GM20000 (cell line): ENCODE measurements at regions not wholly inside any gene's neighbourhood (a gene's known extent, or its start where the extent isn't known, plus 50 kb on each side); places are given as distances from the start of the nearest gene placed in this dataset.

Experiments
- DNase-seq: peaks from one replicate; pipeline ENCODE4 v3.0.0; 2012; ENCODE audit warnings: low spot score
- TF ChIP-seq, protein P1 (sequence below): IDR thresholded peaks from 2 replicates; pipeline ENCODE4 v1.5.1; 2012; ENCODE audit warnings: mild to moderate bottlenecking, control low read depth; ENCODE audit errors: extremely low read depth, missing control alignments

DNA sequence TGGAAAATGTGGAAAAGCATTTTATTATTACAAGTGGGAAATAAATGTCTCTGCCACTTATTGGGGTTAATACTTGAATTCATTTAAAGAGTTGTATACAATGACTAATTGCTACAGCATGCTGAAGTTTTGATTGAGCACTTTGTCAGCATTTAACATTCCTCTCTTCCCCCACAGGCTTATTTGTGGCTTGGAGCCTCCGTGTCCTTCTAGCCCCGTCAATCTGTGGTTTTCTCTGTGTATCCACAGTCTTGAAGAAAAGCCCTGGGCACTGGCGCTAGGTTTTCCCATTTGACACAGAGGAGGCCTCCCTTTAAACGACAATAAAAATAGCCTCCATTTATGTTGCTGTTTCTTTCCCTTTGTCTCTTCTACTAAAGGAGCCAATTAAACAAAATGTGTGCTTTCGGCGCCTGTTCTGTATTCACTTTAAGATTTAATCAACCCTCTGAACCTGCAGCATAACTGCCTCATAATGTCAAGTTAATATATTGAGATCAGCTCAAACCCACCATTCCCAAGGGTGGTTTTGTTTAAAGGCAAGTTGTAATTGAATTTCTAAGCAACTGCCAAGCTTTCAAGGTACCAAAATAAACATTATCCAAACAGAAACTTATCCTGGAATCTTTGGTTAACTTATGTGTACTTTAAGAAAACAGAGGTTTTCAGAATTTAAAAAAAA is 92.9 kb upstream of the ADRA1D start:
- DNase-seq = no peak
- TF ChIP-seq, protein P1, sequence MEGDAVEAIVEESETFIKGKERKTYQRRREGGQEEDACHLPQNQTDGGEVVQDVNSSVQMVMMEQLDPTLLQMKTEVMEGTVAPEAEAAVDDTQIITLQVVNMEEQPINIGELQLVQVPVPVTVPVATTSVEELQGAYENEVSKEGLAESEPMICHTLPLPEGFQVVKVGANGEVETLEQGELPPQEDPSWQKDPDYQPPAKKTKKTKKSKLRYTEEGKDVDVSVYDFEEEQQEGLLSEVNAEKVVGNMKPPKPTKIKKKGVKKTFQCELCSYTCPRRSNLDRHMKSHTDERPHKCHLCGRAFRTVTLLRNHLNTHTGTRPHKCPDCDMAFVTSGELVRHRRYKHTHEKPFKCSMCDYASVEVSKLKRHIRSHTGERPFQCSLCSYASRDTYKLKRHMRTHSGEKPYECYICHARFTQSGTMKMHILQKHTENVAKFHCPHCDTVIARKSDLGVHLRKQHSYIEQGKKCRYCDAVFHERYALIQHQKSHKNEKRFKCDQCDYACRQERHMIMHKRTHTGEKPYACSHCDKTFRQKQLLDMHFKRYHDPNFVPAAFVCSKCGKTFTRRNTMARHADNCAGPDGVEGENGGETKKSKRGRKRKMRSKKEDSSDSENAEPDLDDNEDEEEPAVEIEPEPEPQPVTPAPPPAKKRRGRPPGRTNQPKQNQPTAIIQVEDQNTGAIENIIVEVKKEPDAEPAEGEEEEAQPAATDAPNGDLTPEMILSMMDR = no peak

DNA sequence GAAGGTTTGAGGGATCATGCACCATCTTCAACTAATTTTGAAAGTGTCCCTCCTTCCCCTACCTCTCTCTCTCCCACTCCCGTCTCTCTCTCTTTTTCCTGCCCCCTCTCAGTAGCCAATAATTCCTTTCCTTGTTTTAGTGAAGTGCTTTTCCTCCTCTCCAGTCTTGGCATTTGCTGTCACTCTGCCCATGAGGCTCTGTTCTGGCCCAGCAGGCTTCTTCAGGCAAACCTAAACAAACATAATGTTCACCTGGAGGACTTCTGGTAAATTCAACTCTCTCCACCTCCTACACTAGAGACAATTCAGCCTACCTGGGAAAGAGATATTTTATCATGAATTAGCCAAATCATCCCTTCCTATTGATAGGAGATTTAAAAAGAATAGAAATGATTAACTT is 86.6 kb upstream of the ADRA1D start:
- TF ChIP-seq, protein P1 = no peak
- no peak for DNase-seq

DNA sequence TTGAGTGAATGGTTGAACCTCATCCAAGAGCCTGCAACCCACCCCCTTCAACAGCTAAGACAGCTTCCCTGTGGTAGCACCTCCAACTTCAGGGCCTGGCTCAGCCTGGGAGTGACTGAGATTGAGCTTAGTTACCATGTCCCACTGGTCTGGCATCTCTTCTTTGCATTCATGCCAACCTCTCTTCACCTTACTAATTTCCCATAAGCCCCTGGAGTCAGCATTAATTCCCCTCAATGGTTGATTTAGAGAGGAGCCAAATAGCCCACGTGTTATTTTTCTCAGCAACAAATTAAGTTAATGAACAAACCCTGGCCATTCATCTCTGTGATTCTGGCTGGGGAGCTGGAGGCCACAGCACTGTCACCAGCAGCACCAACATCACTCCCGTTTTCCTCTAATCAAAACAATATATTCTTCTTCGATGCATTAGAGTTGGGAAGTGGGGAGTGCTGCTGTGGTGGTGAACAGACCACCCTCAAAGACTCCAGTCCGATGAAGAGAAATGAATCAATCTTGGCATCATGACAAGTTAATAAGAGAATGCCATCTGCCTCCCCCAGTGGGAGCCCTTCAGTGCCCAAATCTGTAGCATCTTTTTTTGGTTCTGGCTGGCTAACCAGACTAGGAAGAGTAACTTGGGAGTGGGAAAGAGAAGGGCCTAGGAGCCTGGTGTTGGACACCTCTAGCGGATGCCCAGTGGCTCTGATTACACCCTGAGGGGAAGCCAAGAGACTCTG is 83.2 kb upstream of the ADRA1D start:
- no peak for DNase-seq
- TF ChIP-seq, protein P1 = no peak

DNA sequence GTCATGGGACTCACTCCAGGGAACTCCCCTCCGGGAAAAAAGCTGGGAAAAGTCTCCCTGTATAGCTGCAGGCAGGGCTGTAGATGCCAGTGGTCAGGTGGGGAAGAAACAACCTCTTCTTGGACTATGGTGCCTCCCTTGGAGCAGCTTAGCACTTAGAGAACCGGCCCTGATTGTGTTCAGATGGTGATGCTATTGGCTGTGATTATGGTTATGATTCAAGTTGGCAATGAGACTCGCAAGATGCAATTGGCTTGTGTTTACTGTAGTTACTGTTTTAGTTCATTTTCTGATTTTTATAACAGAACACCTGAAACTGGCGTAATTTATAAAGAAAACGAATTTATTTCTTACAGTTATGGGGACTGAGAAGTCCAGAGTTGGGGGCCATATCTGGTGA is 80.9 kb upstream of the ADRA1D start:
- TF ChIP-seq, protein P1 = no peak
- DNase-seq = no peak

DNA sequence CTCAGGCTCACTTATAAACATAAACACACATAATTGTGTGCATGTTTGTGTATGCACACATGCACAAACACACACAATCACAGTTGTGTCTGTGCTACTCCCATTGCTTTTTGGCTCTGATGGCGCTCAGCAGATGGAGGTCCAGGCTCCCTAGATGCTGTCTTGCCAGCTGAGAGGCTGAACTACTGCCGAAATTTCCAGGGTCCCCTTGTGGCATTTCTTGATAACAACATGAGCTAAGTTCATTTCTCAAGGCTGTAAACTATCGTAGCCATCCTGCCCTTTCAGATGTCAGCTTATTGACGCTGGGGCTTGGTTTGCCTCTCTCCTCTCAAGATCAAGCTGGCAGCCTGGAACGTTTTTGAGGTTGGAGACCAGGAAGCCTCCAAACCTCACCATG is 80.1 kb upstream of the ADRA1D start:
- no peak for DNase-seq
- TF ChIP-seq, protein P1 = no peak

DNA sequence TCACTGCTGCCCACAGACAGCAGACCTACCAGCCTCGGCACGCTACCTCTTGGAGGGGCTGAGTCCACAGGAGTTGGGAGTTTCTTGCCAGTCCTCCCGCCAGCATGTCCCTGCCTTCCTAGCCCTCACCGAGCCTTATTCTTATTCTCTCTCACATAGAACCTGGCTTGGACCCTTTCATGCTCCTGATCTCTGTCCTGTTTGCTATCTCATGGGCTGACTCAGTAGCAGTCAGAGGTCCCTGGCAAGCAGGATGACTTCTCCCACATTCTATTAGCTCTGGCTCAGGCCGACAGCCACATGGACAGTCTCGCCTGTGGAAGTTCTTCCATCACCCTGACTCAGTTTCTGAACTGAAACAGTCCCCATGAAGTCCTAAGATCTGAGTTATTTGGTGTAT is 79.5 kb upstream of the ADRA1D start:
- no peak for DNase-seq
- TF ChIP-seq, protein P1 = no peak

DNA sequence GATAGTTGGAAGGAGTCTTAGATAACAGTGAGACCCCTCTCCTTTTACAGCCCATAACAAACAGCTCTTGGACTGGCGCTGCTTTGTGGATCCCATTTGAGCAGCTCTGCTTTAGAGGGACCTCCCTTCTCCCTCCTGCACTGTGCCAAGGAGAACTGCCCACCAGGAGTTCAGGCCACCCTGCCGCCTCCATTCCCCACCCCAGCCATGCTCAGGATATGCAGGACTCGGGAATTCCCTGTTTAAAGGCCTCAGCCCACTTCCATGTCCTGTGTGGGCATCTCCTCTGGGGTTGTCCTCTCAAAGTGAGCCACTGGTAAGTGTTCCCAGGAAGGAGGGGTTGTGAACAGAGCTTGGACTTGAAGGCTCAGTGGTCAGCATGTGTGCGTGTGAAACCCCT is 78.9 kb upstream of the ADRA1D start:
- TF ChIP-seq, protein P1 = no peak

More for the DNA sequence above, 78.9 kb upstream of the ADRA1D start:
- DNase-seq = no peak
